GM19467 (cell line): ENCODE measurements at regions not wholly inside any gene's neighbourhood (a gene's known extent, or its start where the extent isn't known, plus 50 kb on each side); places are given as distances from the start of the nearest gene placed in this dataset.
"Not testable (repeated sequence)": the region's sequence is repeated elsewhere in the genome, so short reads cannot be mapped to it uniquely, and the experiment has no call there.

Experiments used
- ATAC-seq: cut with Tn5 transposase; IDR thresholded peaks from one replicate; pipeline ENCODE4 v1.9.1; 2021; ENCODE audit warnings: mild to moderate bottlenecking, moderate library complexity; ENCODE audit not compliant: unreplicated experiment

GRCh38 chr16:59500601-59501000 lies 766.5 kb upstream of the GOT2 start:
- no peak for ATAC-seq

GRCh38 chr16:59487067-59487466 lies 753.0 kb upstream of the GOT2 start:
- ATAC-seq = no peak

- ATAC-seq = no peak
These were observed 750.9 kb upstream of the GOT2 start for GRCh38 chr16:59484833-59485516.

GRCh38 chr16:59478838-59479237 lies 744.7 kb upstream of the GOT2 start:
- no peak for ATAC-seq

GRCh38 chr16:59470556-59470955 lies 736.4 kb upstream of the GOT2 start:
- ATAC-seq = no peak

- ATAC-seq = no peak
These were observed 735.1 kb upstream of the GOT2 start for GRCh38 chr16:59469266-59469665.

- no peak for ATAC-seq
These were observed 729.7 kb upstream of the GOT2 start for GRCh38 chr16:59463776-59464175.

- ATAC-seq = no peak
These were observed 725.7 kb upstream of the GOT2 start for GRCh38 chr16:59459806-59460205.

- no peak for ATAC-seq
These were observed 721.4 kb upstream of the GOT2 start for GRCh38 chr16:59455497-59455896.

- ATAC-seq = not testable (repeated sequence)
These were observed 716.4 kb upstream of the GOT2 start for GRCh38 chr16:59450513-59450912.

GRCh38 chr16:59440502-59440901 lies 706.4 kb upstream of the GOT2 start:
- no peak for ATAC-seq

GRCh38 chr16:59432896-59433295 lies 698.8 kb upstream of the GOT2 start:
- no peak for ATAC-seq

- ATAC-seq = no peak
These were observed 698.2 kb upstream of the GOT2 start for GRCh38 chr16:59432276-59432675.

- ATAC-seq = no peak
These were observed 690.7 kb upstream of the GOT2 start for GRCh38 chr16:59424714-59425273.

GRCh38 chr16:59411961-59412841 lies 678.1 kb upstream of the GOT2 start:
- ATAC-seq = no peak

GRCh38 chr16:59410451-59410850 lies 676.3 kb upstream of the GOT2 start:
- ATAC-seq = no peak

GRCh38 chr16:59405802-59406201 lies 671.7 kb upstream of the GOT2 start:
- ATAC-seq = no peak

- no peak for ATAC-seq
These were observed 670.4 kb upstream of the GOT2 start for GRCh38 chr16:59404509-59404908.

- ATAC-seq = no peak
These were observed 666.7 kb upstream of the GOT2 start for GRCh38 chr16:59400830-59401229.

- no peak for ATAC-seq
These were observed 663.5 kb upstream of the GOT2 start for GRCh38 chr16:59397638-59398037.

GRCh38 chr16:59394526-59394925 lies 660.4 kb upstream of the GOT2 start:
- ATAC-seq = no peak

GRCh38 chr16:59392911-59393310 lies 658.8 kb upstream of the GOT2 start:
- ATAC-seq = no peak
